ENCODE measurements at regions not wholly inside any gene's neighbourhood (a gene's known extent, or its start where the extent isn't known, plus 50 kb on each side); places are given as distances from the start of the nearest gene placed in this dataset.
"Not testable (repeated sequence)": the region's sequence is repeated elsewhere in the genome, so short reads cannot be mapped to it uniquely, and the experiment has no call there.

DNA sequence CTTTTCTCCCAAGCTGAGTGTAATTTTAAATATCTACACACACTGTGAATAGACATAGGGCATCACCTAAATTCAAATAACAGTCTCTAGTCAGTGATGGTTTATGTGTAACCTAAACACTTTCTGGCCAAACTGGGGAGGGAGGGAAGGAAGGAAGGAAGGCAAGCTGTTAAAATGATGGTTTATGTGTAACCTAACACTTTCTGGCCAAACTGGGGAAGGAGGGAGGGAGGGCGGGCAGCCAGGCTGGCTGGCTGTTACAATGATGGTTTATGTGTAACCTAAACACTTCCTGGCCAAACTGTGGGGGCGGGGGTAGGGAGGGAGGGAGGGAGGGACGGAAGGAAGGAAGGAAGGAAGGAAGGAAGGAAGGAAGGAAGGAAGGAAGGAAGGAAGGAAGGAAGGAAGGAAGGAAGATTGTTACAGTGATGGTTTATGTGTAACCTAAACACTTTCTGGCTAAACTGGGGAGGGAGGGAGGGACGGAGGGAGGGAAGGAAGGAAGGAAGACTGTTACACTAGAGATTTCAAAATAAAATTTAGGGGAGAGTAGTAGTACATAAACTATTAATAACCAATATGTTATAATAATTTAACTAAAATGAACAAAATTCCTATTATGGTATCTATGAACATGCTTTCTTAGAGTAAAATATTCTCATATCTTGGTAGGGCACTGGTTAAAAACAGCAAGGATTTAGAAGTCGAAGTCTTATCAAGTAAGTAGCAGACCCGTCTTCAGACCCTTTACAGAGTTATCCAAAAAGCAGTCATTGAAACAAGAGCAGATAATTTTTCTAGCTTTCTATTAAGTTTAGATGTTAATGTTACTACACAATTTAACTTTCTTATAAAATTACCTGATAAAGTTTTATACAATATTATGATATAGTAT is 148.1 kb downstream of the LMLN start:
- no peak overlapping the region for H3K27ac ChIP-seq
- DNase-seq, result no peak
- intact Hi-C loops (cut with DNase I; ENCODE audit: low total_unique reads), result no loop called here
- no peak for TF ChIP-seq EP300 (IDR thresholded peaks at IDR 0.05; ENCODE audit: low read depth)
- TF ChIP-seq POLR2A (IDR thresholded peaks at IDR 0.05), result no peak
- H3K9me3 ChIP-seq, result no peaks in the 10 kb centered on the region
- H3K4me1 ChIP-seq, result no peaks in the 10 kb centered on the region
- H3K36me3 ChIP-seq, result no peaks in the 10 kb centered on the region
- WGBS, 2 donors (ENCODE audit: low coverage in 1 of 2), result 20 to 34% methylated on average over 3 to 5 of the region's 6 CpGs
- in situ Hi-C loops (cut with MboI; ENCODE audit: low pct_ligation_motif_present in 1 of 4, low pct_unique_long_range_greater_than_20kb in 1 of 4, low sequenced_read_pairs in 3 of 4), result no loop called here
- H3K27me3 ChIP-seq, result peaks cover 70% of the 10 kb centered on the region
- no peak overlapping the region for H3K4me3 ChIP-seq

DNA sequence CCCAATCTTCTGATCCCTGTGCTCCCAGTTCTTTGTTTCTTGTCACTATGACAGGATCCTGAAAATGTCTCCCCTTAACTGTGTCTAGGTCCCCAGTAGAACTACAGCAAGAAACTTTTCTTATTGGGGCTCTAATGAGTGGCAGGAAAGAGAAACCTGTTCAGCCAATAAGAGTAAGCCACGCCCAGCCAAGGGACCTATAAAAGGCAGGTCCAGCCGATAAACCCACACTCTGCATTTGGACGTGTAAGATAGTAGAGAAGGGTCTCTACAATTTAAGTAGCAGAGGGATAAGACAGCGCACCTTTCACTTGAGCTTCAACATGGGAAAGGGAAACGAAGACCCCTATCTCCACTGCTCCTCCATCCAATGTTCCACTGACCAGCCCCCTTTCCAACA is 149.9 kb downstream of the LMLN start:
- 60 to 82% methylated on average over 3 to 5 of the region's 5 CpGs for WGBS, 2 donors (ENCODE audit: low coverage in 1 of 2)
- DNase-seq, result no peak
- no peak for TF ChIP-seq EP300 (IDR thresholded peaks at IDR 0.05; ENCODE audit: low read depth)
- no peak for TF ChIP-seq POLR2AphosphoS5 (IDR thresholded peaks at IDR 0.05)
- no peak for TF ChIP-seq POLR2A (IDR thresholded peaks at IDR 0.05)
- TF ChIP-seq, protein P1, sequence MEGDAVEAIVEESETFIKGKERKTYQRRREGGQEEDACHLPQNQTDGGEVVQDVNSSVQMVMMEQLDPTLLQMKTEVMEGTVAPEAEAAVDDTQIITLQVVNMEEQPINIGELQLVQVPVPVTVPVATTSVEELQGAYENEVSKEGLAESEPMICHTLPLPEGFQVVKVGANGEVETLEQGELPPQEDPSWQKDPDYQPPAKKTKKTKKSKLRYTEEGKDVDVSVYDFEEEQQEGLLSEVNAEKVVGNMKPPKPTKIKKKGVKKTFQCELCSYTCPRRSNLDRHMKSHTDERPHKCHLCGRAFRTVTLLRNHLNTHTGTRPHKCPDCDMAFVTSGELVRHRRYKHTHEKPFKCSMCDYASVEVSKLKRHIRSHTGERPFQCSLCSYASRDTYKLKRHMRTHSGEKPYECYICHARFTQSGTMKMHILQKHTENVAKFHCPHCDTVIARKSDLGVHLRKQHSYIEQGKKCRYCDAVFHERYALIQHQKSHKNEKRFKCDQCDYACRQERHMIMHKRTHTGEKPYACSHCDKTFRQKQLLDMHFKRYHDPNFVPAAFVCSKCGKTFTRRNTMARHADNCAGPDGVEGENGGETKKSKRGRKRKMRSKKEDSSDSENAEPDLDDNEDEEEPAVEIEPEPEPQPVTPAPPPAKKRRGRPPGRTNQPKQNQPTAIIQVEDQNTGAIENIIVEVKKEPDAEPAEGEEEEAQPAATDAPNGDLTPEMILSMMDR (IDR thresholded peaks at IDR 0.05), result no peak
- no peaks in the 10 kb centered on the region for H3K36me3 ChIP-seq
- no peak overlapping the region for H3K4me3 ChIP-seq
- peaks cover 88% of the 10 kb centered on the region for H3K27me3 ChIP-seq
- intact Hi-C loops (cut with DNase I; ENCODE audit: low total_unique reads), result no loop called here
- peaks cover 0 to 4% (median 3%) of the 10 kb centered on the region in 4 donors for H3K4me1 ChIP-seq
- H3K27ac ChIP-seq, result no peak overlapping the region
- in situ Hi-C loops (cut with MboI; ENCODE audit: low pct_ligation_motif_present in 1 of 4, low pct_unique_long_range_greater_than_20kb in 1 of 4, low sequenced_read_pairs in 3 of 4), result no loop called here
- H3K9me3 ChIP-seq, result no peaks in the 10 kb centered on the region

DNA sequence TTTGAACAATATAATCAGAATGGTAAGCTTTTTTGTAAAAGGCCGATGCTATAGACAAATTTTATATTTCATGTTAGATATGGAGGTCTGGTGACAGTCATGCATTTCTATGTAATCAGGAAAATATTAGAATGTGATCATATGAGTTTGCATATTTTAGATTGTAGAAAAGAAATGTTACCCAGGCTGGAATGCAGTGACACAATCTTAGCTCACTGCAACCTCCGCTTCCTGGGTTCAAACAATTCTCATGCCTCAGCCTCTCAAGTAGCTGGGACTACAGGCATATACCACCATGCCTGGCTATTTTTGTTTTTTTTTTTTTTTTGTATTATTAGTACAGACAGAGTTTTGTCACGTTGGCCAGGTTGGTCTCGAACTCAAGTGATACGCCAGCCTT is 152.0 kb downstream of the LMLN start:
- Histone ChIP-seq H3K4me1 (peaks cover 0 to 4% (median 3%) of the 10 kb centered on the region in 4 donors), H3K4me3 (no peak overlapping the region), H3K36me3 (no peaks in the 10 kb centered on the region), H3K27ac (no peak overlapping the region), H3K9me3 (no peaks in the 10 kb centered on the region), H3K27me3 (peaks cover 93% of the 10 kb centered on the region)
- WGBS, 2 donors (ENCODE audit: low coverage in 1 of 2), result 87 to 93% methylated on average over 5 of the region's 5 CpGs
- TF ChIP-seq POLR2A (IDR thresholded peaks at IDR 0.05) (no peak), EP300 (IDR thresholded peaks at IDR 0.05; ENCODE audit: low read depth) (no peak), POLR2AphosphoS5 (IDR thresholded peaks at IDR 0.05) (no peak)
- TF ChIP-seq, protein P1 (IDR thresholded peaks at IDR 0.05), result no peak
- intact Hi-C loops (cut with DNase I; ENCODE audit: low total_unique reads) (no loop called here), in situ Hi-C loops (cut with MboI; ENCODE audit: low pct_ligation_motif_present in 1 of 4, low pct_unique_long_range_greater_than_20kb in 1 of 4, low sequenced_read_pairs in 3 of 4) (no loop called here)
- no peak for DNase-seq

DNA sequence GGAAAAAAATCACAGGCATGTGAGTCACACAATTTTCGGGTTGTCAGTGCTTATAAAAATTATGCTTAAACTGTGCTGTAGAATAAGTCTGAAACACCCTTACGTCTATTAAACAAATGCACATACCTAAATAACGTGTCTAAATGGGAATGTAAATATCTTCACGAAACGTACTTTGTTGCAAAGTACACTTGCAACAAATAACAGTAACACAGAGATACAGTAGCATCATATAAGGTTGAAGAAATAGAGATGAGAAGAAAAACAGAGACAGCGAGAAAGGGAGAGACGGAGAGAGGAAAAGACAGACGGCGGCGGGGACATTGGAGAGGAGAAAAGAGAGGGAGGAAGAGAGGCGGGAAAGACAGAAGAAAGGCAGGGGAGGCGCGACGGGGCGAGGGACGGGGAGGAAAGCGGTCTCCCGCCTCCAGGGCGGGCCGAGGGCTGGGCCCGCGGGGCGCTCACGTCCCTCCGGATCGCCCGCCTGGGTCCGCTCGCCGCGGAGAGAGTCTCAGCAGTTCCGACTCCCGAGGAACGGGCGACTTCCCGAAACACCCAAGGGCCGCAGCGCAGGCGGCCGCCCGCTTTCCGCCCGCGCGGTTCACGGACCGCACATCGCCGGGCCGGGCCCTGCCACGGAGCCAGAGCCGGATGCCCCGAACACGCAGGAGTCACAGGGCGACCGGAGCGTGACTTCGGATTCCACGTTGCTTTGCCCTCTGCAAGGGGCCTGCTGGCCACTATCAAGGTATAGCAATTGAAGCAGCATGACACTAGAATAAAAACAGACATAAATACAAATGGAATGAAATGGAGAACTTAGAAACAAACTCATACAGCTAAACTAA is 153.4 kb downstream of the LMLN start:
- in situ Hi-C loops (cut with MboI; ENCODE audit: low pct_ligation_motif_present in 1 of 4, low pct_unique_long_range_greater_than_20kb in 1 of 4, low sequenced_read_pairs in 3 of 4), result no loop called here
- H3K36me3 ChIP-seq, result no peaks in the 10 kb centered on the region
- H3K4me3 ChIP-seq, result peak overlapping the region in 2 of 4 donors; percentile 8 to 15
- H3K27ac ChIP-seq, result no peak overlapping the region
- WGBS, 2 donors (ENCODE audit: low coverage in 1 of 2), result 12 to 13% methylated on average over 27 to 59 of the region's 59 CpGs
- TF ChIP-seq, protein P1 (IDR thresholded peaks at IDR 0.05), result no peak
- TF ChIP-seq EP300 (IDR thresholded peaks at IDR 0.05; ENCODE audit: low read depth) (no peak), POLR2AphosphoS5 (IDR thresholded peaks at IDR 0.05) (no peak), POLR2A (IDR thresholded peaks at IDR 0.05) (no peak)
- DNase-seq, result no peak
- peaks cover 0 to 4% (median 3%) of the 10 kb centered on the region in 4 donors for H3K4me1 ChIP-seq
- no peaks in the 10 kb centered on the region for H3K9me3 ChIP-seq
- intact Hi-C loops (cut with DNase I; ENCODE audit: low total_unique reads), result no loop called here
- H3K27me3 ChIP-seq, result peaks cover 79% of the 10 kb centered on the region

DNA sequence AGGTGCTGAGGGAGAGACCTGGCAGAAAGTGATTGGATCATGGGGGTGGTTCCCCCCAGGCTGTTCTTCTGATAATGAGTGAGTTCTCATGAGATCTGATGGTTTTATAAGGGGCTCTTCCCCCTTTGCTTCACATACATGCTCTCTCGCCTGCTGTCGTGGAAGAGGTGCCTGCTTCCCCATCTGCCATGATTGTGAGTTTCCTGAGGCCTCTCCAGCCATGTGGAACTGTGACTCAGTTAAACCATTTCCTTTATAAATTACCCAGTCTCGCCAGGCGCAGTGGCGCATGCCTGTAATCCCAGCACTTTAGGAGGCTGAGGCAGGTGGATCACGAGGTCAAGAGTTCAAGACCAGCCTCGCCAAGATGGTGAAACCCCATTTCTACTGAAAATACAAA is 154.5 kb downstream of the LMLN start:
- WGBS, 2 donors (ENCODE audit: low coverage in 1 of 2), result 79 to 83% methylated on average over 2 to 7 of the region's 7 CpGs
- H3K36me3 ChIP-seq; in situ Hi-C loops (cut with MboI; ENCODE audit: low pct_ligation_motif_present in 1 of 4, low pct_unique_long_range_greater_than_20kb in 1 of 4, low sequenced_read_pairs in 3 of 4); H3K9me3 ChIP-seq; H3K4me3 ChIP-seq; H3K4me1 ChIP-seq; DNase-seq; intact Hi-C loops (cut with DNase I; ENCODE audit: low total_unique reads); H3K27ac ChIP-seq: not testable (repeated sequence)
- peaks cover 69% of the 10 kb centered on the region for H3K27me3 ChIP-seq

DNA sequence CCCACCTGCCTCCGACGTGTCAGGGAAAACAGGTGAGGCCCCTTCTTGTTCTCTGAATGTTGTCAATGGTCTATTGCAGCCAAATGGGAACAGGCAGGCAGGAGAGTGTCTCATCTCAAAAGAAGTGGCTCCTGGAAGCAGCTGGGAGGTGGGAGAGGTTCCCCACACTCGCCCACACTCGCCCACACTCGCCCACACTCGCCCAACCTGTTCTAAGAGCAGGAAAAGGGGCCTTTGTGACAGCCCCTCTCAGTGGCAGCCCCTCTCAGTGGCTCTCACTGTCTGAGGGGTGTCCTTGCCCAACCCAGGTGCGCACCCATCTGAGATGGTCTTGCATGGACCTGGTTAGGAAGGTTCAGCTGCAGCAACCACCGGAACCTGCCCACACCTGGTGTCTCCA is 162.2 kb downstream of the LMLN start:
- 57% methylated on average over 7 of the region's 8 CpGs; no CpG with 5 or more reads in 1 of the 2 donors for WGBS, 2 donors (ENCODE audit: low coverage in 1 of 2)
- H3K4me1 ChIP-seq; intact Hi-C loops (cut with DNase I; ENCODE audit: low total_unique reads); in situ Hi-C loops (cut with MboI; ENCODE audit: low pct_ligation_motif_present in 1 of 4, low pct_unique_long_range_greater_than_20kb in 1 of 4, low sequenced_read_pairs in 3 of 4); H3K4me3 ChIP-seq; H3K36me3 ChIP-seq; H3K27ac ChIP-seq; H3K27me3 ChIP-seq; H3K9me3 ChIP-seq; DNase-seq: not testable (repeated sequence)

Measured in transverse colon (tissue), 4 donors.